Medulla oblongata (tissue), 1 donor: ENCODE measurements at regions not wholly inside any gene's neighbourhood (a gene's known extent, or its start where the extent isn't known, plus 50 kb on each side); places are given as distances from the start of the nearest gene placed in this dataset.

Experiments used
- DNase-seq: peaks from one replicate; pipeline ENCODE4 v3.0.0-alpha.2; 2015; ENCODE audit errors: extremely low spot score

DNA sequence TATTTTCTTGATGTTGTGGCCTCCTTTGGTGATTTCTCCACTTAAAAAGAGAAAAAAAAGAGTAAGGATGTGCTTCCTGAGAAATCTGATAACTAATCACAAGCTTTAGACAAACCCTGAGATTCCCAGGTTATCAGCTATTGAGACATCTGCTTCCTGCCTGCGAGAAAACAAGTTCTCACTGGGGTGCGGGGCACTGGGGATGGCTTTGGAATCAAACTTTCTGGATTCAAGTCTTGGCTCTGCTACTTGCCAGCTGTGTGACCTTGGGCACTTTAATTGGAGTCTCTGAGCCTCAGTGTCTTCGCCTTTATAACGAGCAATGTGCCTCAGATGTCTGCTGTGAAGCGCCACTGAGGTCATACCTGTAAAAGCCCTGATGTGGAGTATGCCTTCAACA, 152.5 kb upstream of the NAV2 start:
- DNase-seq: no peak

- no peak for DNase-seq
These were observed 152.9 kb upstream of the NAV2 start for GRCh38 chr11:19559746-19560145.

DNA sequence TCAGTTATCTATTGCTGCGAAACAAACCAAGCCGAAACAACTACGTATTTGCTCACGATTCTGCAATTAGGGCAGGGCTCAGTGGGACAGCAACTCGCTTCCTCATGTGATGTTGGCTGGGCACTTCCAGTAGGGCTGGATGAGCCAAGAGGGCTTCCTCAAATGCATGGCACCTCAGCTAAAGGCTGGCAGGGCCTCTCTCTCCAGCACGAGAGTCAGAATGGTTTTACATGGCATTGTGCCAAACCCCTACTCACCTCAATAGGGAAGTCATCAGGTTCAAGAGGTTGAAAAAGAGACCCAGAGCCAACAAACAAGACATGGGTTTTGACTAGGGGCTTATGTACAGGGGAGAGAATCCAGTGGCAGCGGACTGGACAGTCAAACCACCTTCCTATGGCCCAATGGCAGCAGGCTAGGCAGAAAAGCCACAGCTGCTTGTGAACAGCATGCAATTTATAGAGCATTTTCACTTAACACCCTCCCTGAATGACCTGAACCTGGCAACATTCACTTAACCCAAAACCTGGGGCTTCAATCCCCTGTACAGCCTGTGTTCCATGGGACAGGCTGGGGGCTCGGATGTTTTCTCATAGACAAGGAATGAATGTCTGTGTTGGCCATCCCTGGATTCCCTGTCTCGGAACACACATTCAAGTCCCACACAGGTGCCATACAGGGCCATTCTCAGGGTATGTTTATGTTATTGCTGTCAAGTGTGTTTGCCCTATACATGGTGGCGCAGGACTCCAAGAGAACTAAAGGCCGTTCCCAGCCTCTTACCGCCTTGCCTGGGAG, 154.2 kb upstream of the NAV2 start:
- no peak for DNase-seq

DNA sequence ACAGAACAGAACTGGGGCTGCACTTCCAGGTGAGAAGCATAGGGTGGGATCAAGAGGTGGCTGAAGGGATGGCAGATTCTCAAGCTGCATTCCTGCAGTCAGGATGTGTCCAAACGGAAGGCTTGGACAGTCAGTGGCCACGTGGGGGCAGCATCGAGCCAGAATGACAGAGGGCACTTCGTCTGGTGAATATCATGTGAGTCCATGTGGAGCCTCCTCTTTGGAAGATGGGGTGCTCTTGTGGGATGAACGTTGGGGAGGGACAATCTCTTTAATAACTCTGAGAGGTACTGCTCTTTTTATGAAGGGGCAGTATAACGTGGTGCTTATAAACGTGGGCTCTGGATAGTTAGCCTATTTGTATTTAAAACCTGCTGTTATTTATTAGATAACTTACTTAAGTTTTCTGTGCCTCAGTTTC, 154.9 kb upstream of the NAV2 start:
- DNase-seq: peak; percentile 90

DNA sequence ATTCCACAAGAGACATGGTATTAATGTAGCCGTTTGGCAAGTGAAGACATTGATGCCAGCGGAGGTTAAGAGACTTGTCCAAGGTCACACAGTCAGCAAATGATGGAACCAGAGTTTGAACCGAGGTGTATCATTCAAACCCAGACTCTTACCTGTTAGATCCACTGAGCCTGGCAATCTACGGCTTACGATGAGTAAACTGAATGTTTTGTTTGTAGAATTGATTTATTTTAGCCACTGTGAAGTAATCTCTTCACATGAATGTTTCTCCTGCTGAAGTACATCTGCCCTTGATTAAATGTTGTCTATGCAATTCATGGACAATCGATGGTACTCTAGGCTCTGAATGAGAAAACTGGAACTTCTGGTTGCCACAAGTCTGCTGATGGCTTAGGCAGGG, 155.5 kb upstream of the NAV2 start:
- DNase-seq: no peak

- DNase-seq: no peak
These were observed 157.4 kb upstream of the NAV2 start for GRCh38 chr11:19555266-19555665.

- peak; percentile 97 for DNase-seq
These were observed 158.8 kb upstream of the NAV2 start for GRCh38 chr11:19553683-19554333.

- peak; percentile 45 for DNase-seq
These were observed 159.9 kb upstream of the NAV2 start for GRCh38 chr11:19552656-19553260.

- no peak for DNase-seq
These were observed 160.5 kb upstream of the NAV2 start for GRCh38 chr11:19552161-19552560.

DNA sequence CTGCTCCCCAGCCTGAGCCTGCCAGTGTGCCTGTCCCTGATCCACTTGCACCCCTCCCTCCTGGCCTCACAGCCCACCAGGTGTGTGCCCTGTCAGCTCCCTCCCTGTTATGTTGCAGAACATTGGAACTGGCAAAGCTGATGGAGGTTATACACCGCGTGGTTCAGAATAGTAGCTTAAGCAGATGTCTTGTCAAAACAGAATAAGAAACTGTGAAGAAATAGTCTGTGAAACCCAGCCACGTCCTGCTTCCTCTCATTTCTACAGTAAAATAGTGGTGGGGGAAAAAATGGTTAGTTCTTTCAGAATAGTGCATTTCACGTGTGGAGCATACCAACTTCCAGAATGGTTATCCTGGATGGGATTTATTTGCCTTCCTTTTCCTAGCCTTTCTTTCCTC, 161.2 kb upstream of the NAV2 start:
- no peak for DNase-seq

DNA sequence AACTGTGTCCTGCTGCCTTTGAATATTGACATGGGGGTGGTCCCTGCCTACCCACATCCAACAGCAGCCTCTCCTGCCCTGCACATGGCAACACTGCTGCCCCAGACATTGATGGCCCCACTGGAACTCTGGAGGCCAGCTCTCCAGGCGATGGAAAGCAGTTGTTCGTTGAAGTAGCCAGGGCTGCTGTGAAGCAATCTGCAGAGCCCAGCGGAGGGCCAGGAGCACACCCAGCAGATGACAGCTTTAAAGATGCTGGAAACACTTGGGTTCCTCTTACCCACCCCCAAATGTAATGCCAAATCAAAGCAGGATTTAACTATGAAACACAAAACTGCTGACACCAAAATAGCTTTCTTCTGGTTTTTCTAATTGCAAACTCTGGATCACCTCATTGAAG, 165.6 kb upstream of the NAV2 start:
- DNase-seq: no peak

DNA sequence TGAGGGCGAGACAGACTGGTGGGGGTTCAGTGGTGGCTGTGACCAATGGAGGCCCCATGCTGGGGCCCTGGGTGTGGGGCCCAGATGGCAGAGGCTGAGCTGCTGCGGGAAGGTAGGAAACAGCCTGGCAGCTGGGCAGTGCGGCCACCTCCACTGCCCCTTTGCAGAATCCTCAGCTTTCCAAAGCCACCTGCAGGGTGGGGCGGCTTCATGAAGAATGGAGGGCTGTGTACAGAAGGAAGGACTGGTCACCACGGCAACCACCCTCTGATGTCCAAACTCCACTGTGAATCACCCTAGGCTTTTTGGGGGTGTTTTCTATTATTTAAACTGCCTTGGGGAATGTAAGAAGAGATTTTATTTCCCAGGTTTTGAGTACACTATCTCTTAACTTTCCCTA, 166.3 kb upstream of the NAV2 start:
- DNase-seq: no peak

DNA sequence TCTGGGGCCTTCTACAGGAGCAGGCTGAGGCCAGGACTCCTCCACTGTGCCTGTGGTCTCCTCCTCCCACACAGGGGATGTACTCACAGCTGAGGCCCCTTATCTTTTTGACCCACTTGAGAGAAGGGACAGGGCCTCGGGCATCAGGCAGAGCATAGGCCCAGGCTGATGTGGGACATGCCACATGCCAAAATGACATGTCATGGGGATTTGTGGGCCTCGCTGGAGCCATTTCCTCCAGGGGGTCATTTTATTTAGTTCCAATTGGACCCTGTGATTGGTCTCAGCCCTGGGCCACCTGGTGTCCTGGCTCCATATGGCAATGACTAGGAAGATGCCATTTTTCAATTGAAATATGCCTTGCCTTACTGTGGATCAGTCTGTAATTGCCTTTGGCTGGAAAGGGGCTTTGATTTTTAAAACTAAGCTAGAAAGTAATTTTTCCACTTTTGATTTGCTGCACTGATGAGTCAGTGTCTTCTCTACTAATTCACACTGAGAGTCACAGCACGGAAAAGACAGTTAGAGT, 171.1 kb upstream of the NAV2 start:
- no peak for DNase-seq

- DNase-seq: peak; percentile 48
These were observed 172.8 kb upstream of the NAV2 start for GRCh38 chr11:19539861-19540260.

DNA sequence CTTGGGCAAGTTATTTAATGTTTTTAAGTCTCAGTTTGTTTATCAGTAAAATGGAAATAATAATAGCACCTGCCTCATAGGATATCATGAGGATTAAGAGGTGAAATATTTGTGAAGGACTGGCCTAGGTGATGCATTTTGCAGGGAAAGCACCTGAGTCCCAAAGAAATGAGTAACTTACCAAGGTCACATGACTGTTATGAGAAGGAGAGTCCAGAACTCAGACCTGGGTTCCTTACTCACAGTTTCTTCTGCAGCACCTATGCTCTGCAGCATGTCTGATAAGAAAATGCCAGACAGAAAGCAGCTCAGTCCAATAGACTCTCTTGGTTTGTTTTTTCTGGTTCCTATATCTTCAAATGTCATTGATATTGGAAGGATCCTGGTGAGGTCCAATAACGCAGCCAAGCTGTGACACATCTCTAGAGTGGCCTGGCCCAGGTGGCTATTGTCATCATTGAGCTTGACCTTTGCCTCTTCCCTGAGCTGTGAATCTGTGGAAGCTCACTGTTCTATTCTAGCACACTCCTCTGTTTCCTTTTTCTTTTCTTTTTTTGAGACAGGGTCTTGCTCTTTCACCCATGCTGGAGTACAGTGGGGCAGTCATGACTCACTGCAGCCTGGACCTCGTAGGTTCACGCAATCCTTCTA, 174.7 kb upstream of the NAV2 start:
- no peak for DNase-seq

- no peak for DNase-seq
These were observed 176.5 kb upstream of the NAV2 start for GRCh38 chr11:19536131-19536530.

DNA sequence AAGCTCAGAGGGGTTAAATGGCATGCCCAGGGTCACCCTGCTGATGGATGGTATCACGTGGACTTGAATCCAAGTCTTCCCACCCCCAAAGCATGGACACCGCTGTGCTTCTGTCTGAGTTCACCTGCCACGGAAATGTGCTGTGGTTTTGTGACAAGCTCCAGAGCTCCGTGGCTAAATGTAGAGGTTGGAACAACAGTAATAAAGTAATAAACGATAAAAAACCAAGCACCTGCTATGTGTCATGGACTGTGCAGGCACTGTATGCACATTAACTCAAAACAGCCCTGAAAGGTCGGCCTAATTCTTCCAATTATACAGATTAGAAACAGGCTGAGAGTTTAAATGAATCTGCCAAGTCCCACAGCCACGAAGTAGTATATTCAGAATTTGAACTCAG, 182.1 kb upstream of the NAV2 start:
- no peak for DNase-seq

DNA sequence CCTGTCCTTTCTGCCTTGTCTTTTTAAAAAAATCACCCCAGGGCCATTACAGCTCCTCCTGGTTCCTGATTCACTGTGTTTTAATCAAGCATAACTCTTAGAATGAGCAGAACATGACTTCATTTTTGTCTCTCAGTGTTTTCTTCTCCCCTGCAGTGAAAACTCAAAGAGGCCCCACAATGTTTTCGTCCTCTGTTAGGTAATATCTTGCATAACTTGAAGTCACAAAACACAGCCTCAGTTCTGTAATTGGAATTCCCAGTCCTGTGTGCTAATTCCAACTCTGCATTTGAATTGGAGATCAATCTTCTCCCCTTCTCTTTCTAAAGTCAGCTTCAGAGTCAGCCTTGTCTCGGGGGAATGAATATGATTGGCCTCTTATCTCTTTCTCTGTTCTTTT, 186.5 kb upstream of the NAV2 start:
- DNase-seq: no peak

DNA sequence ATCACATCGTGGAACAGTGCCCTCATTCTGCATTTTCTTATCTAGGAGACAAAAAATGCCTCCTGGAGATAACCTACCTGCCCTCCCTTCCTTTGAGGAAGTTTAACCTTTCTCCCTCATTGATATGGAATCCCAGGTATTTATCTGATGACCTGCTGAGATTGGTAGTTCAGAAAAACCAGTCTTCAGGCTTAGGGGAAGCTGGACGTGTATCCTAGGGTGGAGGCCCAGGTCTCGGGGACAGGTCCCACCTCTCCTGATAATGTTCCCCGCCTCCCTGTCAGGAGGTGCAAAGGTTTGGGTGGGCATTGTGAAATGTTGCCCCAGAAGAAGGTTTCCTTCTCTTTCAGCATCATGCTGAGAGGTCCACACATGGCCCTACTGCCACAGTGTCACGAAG, 186.9 kb upstream of the NAV2 start:
- no peak for DNase-seq

DNA sequence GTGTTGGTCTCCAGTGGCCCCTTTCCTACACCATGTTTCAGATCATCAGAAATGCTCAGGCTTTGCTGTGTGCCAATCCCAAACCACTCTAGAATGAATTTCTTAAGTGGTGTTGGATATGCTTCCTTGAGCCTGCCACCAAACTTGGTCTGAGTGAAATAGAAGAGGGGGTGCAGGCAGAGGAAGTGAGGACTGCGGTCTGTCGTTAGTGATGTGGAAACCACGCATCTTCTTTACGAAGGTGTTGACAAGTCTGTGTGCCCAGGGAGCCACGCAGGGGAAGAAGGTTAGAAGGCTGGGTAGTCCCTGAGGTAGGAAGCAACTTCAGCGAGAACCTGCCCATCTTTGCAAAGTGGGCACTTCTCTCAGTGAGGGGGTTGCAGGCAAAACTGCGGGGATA, 187.4 kb upstream of the NAV2 start:
- no peak for DNase-seq

DNA sequence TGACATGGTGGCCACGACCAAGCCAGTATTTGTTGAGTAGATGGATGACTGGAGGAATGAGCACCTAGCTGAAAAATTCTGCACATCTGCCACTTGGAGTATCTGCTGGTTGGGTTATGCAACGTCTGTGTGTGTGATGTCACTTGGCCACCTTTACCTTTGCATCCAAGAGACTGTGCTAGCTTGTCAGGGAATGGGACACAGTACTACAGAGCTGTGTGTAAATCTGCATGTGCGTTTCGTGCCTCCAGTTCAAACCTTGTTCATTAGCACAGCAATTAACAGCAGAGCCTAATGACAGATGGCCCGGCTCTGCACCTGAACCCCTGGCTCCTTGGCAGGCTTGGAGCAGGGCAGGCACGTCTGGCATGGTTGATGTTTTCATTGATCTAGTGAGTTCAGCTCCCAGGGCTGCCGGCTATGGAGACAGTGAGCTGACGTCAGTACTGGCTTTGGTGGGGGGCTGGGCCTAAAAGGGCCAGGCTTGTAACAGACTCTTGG, 188.4 kb upstream of the NAV2 start:
- peak; percentile 64 for DNase-seq

DNA sequence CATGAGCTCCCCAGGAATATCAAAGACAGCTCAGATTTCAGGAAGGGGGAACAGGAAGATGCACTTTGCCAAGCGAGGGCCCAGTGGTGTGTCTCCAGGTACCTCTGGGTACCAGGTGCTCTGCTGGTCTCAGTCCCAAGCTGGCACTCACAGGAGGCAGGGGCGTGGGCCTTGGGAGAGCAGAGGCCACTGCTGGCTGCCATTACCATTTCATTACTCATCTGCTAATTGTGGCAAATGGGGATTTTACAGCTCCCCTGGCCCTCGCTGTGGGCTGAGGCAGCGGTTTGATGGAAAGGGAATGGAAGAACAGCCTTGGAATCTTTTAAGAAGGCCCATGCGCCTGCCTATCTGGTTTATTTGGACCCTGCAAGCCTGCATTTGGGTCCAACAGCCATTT, 192.0 kb upstream of the NAV2 start:
- no peak for DNase-seq
